Neural progenitor cell (in vitro differentiated cells): ENCODE measurements at regions not wholly inside any gene's neighbourhood (a gene's known extent, or its start where the extent isn't known, plus 50 kb on each side); places are given as distances from the start of the nearest gene placed in this dataset.

Source experiments
- CTCF ChIP-seq: fragments of 200-600 bp; sonication (generic); IDR thresholded peaks from 2 replicates; pipeline ENCODE4 v1.5.1; 2017; ENCODE audit warnings: antibody characterized with exemption, mild to moderate bottlenecking
- EZH2 ChIP-seq: fragments of 200-600 bp; sonication (generic); IDR thresholded peaks from 2 replicates; pipeline ENCODE4 v1.6.1; 2017; ENCODE audit warnings: antibody characterized with exemption, mild to moderate bottlenecking, moderate library complexity

- no peak for TF ChIP-seq CTCF
- TF ChIP-seq EZH2 = no peak
Observed at GRCh38 chr2:220078439-220078838, 451.0 kb downstream of the SLC4A3 start.
